Suprapubic skin (tissue), 4 donors: ENCODE measurements at regions not wholly inside any gene's neighbourhood (a gene's known extent, or its start where the extent isn't known, plus 50 kb on each side); places are given as distances from the start of the nearest gene placed in this dataset.
"Not testable (repeated sequence)": the region's sequence is repeated elsewhere in the genome, so short reads cannot be mapped to it uniquely, and the experiment has no call there.

Experiments
- DNase-seq, 2 donors: peaks; one replicate each; pipeline ENCODE4 v3.0.0-alpha.2; 2019; ENCODE audit warnings: low spot score in 2 of 2
- H3K27ac ChIP-seq: fragments of 200-600 bp; sonication (generic); one replicate; pipeline ENCODE4 v1.5.1; 2019
- H3K27me3 ChIP-seq: fragments of 200-600 bp; sonication (generic); one replicate; pipeline ENCODE4 v1.5.1; 2019
- H3K36me3 ChIP-seq: fragments of 200-600 bp; sonication (generic); one replicate; pipeline ENCODE4 v1.5.1; 2019
- H3K4me1 ChIP-seq: fragments of 200-600 bp; sonication (generic); one replicate; pipeline ENCODE4 v1.5.1; 2019
- H3K4me3 ChIP-seq: fragments of 200-600 bp; sonication (generic); one replicate; pipeline ENCODE4 v1.5.1; 2019; ENCODE audit warnings: mild to moderate bottlenecking
- H3K9me3 ChIP-seq: fragments of 200-600 bp; sonication (generic); one replicate; pipeline ENCODE4 v1.5.1; 2019
- EP300 ChIP-seq: sonication (generic); formaldehyde crosslinking; IDR thresholded peaks from one replicate; pipeline ENCODE4 v1.6.1; 2017; ENCODE audit warnings: antibody characterized with exemption
- POLR2A ChIP-seq, 2 donors: fragments of 450-650 bp; IDR thresholded peaks; one replicate each; pipeline ENCODE4 v1.6.1; 2017; ENCODE audit warnings: antibody characterized with exemption in 2 of 2, mild to moderate bottlenecking in 2 of 2, moderate library complexity in 2 of 2
- POLR2AphosphoS5 ChIP-seq, 3 donors: sonication (generic); formaldehyde crosslinking; IDR thresholded peaks; one replicate each; pipeline ENCODE4 v1.6.1; 2017; ENCODE audit warnings: antibody characterized with exemption in 3 of 3
- WGBS: methylation state at CpG from one replicate; pipeline ENCODE4 v1.1.5; 2018; 5-methylcytosine and 5-hydroxymethylcytosine counted together
- TF ChIP-seq, protein P1 (sequence below), 2 donors: fragments of 200-600 bp in 1 of 2; fragments of 450-650 bp in 1 of 2; sonication (generic) in 1 of 2; IDR thresholded peaks; one replicate each; pipeline ENCODE4 v1.5.1; 2016 to 2019; ENCODE audit warnings: antibody characterized with exemption in 2 of 2, mild to moderate bottlenecking in 1 of 2, moderate library complexity in 1 of 2

DNA sequence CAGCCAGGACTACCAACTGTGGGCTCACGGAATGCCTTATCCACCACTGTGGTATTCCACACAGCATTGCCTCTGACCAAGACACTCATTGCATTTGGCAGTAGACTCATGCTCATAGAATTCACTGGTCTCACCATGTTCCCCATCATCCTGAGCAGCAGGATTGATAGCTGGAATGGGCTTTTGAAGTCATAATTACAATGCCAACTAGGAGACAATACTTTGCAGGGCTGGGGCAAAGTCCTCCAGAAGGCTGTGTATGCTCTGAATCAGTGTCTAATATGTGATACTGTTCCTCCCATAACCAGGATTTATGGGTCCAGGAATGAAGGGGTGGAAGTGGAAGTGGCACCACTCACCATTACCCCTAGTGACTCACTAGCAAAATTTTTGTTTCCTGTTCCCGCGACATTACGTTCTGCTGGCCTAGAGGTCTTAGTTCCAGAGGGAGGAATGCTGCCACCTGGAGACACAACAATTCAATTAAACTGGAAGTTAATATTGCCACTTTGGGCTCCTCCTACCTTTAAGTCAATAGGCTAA is 58.6 kb upstream of the CCDC80 start:
- Histone ChIP-seq H3K4me1 (peaks cover 3% of the 10 kb centered on the region), H3K27me3 (no peaks in the 10 kb centered on the region), H3K4me3 (no peak overlapping the region), H3K36me3 (no peaks in the 10 kb centered on the region), H3K27ac (no peak overlapping the region), H3K9me3 (no peaks in the 10 kb centered on the region)
- WGBS = 55% methylated on average over 3 of the region's 4 CpGs
- TF ChIP-seq POLR2A (IDR thresholded peaks at IDR 0.05) = no peak
- no peak for TF ChIP-seq EP300
- TF ChIP-seq POLR2AphosphoS5 (IDR thresholded peaks at IDR 0.05) = no peak
- TF ChIP-seq, protein P1, sequence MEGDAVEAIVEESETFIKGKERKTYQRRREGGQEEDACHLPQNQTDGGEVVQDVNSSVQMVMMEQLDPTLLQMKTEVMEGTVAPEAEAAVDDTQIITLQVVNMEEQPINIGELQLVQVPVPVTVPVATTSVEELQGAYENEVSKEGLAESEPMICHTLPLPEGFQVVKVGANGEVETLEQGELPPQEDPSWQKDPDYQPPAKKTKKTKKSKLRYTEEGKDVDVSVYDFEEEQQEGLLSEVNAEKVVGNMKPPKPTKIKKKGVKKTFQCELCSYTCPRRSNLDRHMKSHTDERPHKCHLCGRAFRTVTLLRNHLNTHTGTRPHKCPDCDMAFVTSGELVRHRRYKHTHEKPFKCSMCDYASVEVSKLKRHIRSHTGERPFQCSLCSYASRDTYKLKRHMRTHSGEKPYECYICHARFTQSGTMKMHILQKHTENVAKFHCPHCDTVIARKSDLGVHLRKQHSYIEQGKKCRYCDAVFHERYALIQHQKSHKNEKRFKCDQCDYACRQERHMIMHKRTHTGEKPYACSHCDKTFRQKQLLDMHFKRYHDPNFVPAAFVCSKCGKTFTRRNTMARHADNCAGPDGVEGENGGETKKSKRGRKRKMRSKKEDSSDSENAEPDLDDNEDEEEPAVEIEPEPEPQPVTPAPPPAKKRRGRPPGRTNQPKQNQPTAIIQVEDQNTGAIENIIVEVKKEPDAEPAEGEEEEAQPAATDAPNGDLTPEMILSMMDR (IDR thresholded peaks at IDR 0.05) = no peak
- DNase-seq = no peak

DNA sequence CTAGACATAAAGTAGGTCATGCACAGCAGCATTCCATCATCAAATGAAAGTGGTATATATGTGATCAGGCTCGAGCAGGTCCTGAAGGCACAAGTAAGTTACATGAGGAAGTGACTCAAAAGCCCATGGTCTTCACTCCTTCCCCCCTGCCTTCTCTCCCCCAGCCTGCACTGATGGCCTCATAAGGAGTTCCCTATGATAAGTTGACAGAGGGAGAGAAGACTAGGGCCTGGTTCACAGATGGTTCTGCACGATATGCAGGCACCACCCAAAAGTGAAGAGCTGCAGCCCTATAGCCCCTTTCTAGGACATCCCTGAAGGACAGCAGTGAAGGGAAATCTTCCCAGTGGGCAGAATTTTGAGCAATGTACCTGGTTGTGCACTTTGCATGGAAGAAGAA is 57.5 kb upstream of the CCDC80 start:
- not testable (repeated sequence) for H3K27me3 ChIP-seq
- 88% methylated on average over 2 of the region's 2 CpGs for WGBS

DNA sequence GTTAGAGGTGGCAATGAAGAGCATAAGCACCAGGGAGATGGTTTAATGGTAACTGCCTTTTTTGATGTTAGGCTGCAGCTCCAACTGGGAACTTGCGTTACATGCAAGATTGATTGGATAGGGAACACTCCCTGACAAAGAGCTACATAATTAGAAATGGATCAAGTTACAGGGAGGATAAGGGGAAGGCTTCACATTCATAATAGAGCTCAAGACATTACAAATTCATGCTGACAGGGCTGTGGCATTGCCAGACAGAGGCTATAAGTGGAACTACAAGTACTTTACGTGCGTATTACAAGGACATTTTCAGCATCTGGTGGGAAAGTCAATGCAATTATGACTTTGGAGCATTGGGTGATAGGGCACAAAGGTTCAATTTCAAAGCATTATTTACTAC is 55.3 kb upstream of the CCDC80 start:
- DNase-seq, H3K36me3 ChIP-seq, H3K4me3 ChIP-seq, H3K9me3 ChIP-seq, H3K4me1 ChIP-seq, H3K27me3 ChIP-seq, H3K27ac ChIP-seq: not testable (repeated sequence)
- WGBS = 36% methylated on average over 3 of the region's 3 CpGs

More for the DNA sequence above, 57.5 kb upstream of the CCDC80 start:
- DNase-seq, H3K36me3 ChIP-seq, H3K4me1 ChIP-seq, H3K4me3 ChIP-seq, H3K9me3 ChIP-seq, H3K27ac ChIP-seq: not testable (repeated sequence)

DNA sequence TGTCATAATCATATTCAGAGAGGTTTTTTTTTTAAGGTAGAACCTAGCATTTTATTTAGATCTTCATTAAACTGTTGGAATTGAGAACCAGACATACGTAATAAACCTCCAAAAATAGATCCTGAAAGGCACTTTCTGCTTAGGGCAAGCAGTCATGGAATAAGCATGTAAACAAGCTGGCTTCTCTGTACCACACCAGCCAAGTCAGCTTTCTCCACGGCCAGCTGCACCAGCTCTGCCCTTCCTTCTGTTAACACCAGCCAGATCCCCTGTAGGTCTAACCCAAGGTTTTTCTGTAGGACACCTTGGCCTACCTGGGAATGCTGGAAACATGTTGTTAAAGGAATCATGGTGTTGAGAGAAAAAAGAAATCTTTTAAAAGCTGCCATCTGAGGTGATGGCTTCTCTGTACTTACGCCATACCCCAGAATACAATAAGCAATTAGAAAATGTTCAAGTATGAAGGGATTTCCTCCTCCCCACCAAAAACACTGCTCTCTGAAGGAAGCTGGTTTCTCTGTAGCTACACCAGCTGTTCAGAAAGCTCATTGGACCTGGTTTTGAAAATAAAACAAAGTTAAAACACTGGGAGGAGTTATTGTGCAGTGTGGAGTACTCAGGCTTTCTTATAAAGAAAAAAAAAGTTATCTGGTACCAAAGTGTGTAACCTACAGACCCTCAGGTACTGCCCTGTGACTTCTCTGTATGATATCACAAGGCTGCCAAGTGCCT is 54.6 kb upstream of the CCDC80 start:
- not testable (repeated sequence) for DNase-seq, H3K36me3 ChIP-seq, H3K4me1 ChIP-seq, H3K4me3 ChIP-seq, H3K9me3 ChIP-seq, H3K27me3 ChIP-seq
- H3K27ac ChIP-seq = peak overlapping the region; percentile 14
- WGBS = 52% methylated on average over 3 of the region's 3 CpGs

DNA sequence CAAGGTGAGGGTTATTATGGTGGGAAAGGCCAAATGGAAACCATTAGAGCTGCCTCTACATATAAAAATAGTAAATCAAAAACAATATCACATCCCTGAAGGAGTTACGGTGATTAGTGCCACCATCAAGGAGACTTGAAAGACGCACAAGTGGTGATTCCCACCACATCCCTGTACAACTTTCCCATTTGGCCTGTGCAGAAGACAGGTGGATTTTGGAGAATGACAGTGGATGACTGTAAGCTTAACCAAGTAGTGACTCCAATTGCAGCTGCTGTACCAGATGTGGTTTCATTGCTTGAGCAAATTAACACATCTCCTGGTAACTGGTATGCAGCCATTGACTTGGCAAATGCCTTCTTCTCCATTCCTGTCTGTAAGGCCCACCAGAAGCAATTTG is 54.0 kb upstream of the CCDC80 start:
- whole genome bisulfite sequencing = 96% methylated on average over 2 of the region's 2 CpGs
- peak overlapping the region; percentile 14 for H3K27ac ChIP-seq
- not testable (repeated sequence) for H3K4me1 ChIP-seq, H3K9me3 ChIP-seq, DNase-seq, H3K36me3 ChIP-seq, H3K27me3 ChIP-seq, H3K4me3 ChIP-seq

DNA sequence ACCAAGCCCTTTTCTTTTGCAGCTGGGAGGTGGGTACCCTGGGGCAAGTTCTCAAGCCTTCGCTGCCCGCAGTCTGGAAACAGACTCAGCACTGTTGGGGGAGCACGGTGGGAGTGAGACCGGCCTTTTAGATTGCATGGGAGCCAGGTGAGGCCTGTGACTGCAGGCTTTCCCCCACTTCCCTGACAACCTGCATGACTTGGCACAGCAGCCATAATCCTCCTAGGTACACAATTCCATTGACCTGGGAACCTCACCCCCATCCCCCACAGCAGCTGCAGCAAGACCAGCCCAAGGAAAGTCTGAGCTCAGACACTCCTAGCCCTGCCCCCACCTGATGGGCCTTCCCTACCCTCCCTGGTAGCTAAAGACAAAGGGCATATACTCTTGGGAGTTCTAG is 52.2 kb upstream of the CCDC80 start:
- H3K4me3 ChIP-seq = no peak overlapping the region
- TF ChIP-seq EP300 (no peak), POLR2A (IDR thresholded peaks at IDR 0.05) (no peak), POLR2AphosphoS5 (IDR thresholded peaks at IDR 0.05) (no peak)
- TF ChIP-seq, protein P1 (IDR thresholded peaks at IDR 0.05) = no peak
- DNase-seq = no peak
- H3K4me1 ChIP-seq = peaks cover 3% of the 10 kb centered on the region
- WGBS = no CpG with 5 or more reads among the region's 4 CpGs
- no peaks in the 10 kb centered on the region for H3K36me3 ChIP-seq
- H3K27me3 ChIP-seq = no peaks in the 10 kb centered on the region
- no peaks in the 10 kb centered on the region for H3K9me3 ChIP-seq
- no peak overlapping the region for H3K27ac ChIP-seq
